ENCODE measurements at regions not wholly inside any gene's neighbourhood (a gene's known extent, or its start where the extent isn't known, plus 50 kb on each side); places are given as distances from the start of the nearest gene placed in this dataset.

DNA sequence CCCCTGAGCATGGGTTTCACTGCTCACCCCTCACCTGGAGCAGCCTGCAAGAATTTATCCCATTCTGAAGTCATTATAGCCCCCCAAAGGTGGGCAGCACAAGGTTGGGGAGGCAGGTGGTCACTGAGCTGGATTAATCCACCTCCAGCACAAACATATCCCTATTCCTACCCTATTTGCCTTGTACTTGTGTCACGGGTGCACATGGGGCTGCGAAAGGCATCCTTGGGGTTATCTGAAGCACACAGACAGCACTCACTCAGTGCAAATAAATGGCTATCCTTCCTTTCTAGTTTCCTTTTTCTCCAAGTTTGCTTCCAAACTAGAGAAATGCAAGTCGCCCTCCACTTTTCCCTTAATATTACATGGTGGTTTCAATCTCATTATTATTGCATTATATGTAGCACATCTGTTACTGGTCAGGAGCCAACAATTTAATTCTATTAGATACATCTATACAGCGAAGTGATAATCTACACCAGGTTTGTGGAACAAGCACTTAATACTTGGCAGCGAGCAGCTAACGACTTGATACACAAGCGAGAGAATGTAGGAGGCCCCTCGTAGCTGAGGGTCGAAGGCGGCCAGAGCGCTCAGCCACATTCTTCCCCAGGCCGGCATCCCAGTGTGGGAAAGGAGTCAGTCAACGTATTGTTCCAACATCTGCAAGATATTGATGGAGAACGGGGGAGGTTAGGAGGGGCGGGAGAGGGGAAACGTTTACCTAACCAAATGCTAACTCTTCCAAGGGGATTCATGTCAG lies 121.3 kb upstream of the HABP2 start:
- ATAC-seq (ENCODE audit: insufficient read depth, low read depth) (no peak), DNase-seq (no peak)
- H3K4me2 ChIP-seq (ENCODE audit: insufficient read depth, low read length): no peak overlapping the region
- H3K4me1 ChIP-seq (ENCODE audit: insufficient read depth, low read length): no peaks in the 10 kb centered on the region
- TF ChIP-seq, protein P1, sequence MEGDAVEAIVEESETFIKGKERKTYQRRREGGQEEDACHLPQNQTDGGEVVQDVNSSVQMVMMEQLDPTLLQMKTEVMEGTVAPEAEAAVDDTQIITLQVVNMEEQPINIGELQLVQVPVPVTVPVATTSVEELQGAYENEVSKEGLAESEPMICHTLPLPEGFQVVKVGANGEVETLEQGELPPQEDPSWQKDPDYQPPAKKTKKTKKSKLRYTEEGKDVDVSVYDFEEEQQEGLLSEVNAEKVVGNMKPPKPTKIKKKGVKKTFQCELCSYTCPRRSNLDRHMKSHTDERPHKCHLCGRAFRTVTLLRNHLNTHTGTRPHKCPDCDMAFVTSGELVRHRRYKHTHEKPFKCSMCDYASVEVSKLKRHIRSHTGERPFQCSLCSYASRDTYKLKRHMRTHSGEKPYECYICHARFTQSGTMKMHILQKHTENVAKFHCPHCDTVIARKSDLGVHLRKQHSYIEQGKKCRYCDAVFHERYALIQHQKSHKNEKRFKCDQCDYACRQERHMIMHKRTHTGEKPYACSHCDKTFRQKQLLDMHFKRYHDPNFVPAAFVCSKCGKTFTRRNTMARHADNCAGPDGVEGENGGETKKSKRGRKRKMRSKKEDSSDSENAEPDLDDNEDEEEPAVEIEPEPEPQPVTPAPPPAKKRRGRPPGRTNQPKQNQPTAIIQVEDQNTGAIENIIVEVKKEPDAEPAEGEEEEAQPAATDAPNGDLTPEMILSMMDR (IDR thresholded peaks at IDR 0.05; ENCODE audit: borderline replicate concordance, extremely low read depth, low read length, poor library complexity, severe bottlenecking): no peak
- TF ChIP-seq EZH2 (IDR thresholded peaks at IDR 0.05; ENCODE audit: borderline replicate concordance, low read depth, low read length, severe bottlenecking): no peak
- H3K9me3 ChIP-seq (ENCODE audit: insufficient read depth, low read length, severe bottlenecking): no peaks in the 10 kb centered on the region
- no peak overlapping the region for H3K4me3 ChIP-seq (ENCODE audit: low read depth in 1 of 2, low read length in 2 of 2)
- no peaks in the 10 kb centered on the region for H4K20me1 ChIP-seq (ENCODE audit: insufficient read depth, low read length)
- H2AFZ ChIP-seq (ENCODE audit: low read depth, low read length): no peak overlapping the region
- no peak overlapping the region for H3K27ac ChIP-seq (ENCODE audit: low read length)
- H3K27me3 ChIP-seq (ENCODE audit: insufficient read depth, low read length, poor library complexity): no peaks in the 10 kb centered on the region
- no peaks in the 10 kb centered on the region for H3K79me2 ChIP-seq (ENCODE audit: insufficient read depth, low read length)
- no peak overlapping the region for H3K9ac ChIP-seq (ENCODE audit: low read depth, low read length)
- no peaks in the 10 kb centered on the region for H3K36me3 ChIP-seq (ENCODE audit: insufficient read depth, low read length)

DNA sequence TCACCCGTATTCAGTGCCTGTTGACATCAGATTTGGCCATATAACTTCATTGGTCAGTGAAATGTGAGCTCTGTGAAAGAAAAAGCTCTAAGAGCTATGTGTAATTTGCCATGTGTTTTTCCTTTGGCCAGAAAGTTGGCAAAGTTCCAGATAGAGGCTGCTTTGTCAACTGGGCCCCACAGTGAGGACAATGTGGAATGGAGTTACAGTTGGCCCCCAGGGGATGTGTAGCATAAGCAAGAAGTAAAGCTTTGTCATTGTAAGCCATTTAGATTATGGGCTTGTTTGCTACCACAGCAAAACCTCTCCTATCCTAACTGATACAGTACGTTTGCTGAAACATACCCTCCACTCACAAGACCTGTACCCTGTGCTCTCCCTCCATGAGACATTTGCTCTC lies 119.1 kb upstream of the HABP2 start:
- H4K20me1 ChIP-seq (ENCODE audit: insufficient read depth, low read length): no peaks in the 10 kb centered on the region
- H3K27me3 ChIP-seq (ENCODE audit: insufficient read depth, low read length, poor library complexity): no peaks in the 10 kb centered on the region
- DNase-seq (no peak), ATAC-seq (ENCODE audit: insufficient read depth, low read depth) (no peak)
- no peaks in the 10 kb centered on the region for H3K79me2 ChIP-seq (ENCODE audit: insufficient read depth, low read length)
- no peak for TF ChIP-seq EZH2 (IDR thresholded peaks at IDR 0.05; ENCODE audit: borderline replicate concordance, low read depth, low read length, severe bottlenecking)
- TF ChIP-seq, protein P1 (IDR thresholded peaks at IDR 0.05; ENCODE audit: borderline replicate concordance, extremely low read depth, low read length, poor library complexity, severe bottlenecking): no peak
- no peak overlapping the region for H2AFZ ChIP-seq (ENCODE audit: low read depth, low read length)
- H3K4me3 ChIP-seq (ENCODE audit: low read depth in 1 of 2, low read length in 2 of 2): no peak overlapping the region
- H3K4me1 ChIP-seq (ENCODE audit: insufficient read depth, low read length): no peaks in the 10 kb centered on the region
- no peak overlapping the region for H3K27ac ChIP-seq (ENCODE audit: low read length)
- no peaks in the 10 kb centered on the region for H3K9me3 ChIP-seq (ENCODE audit: insufficient read depth, low read length, severe bottlenecking)
- no peak overlapping the region for H3K9ac ChIP-seq (ENCODE audit: low read depth, low read length)
- H3K36me3 ChIP-seq (ENCODE audit: insufficient read depth, low read length): no peaks in the 10 kb centered on the region
- H3K4me2 ChIP-seq (ENCODE audit: insufficient read depth, low read length): no peak overlapping the region

DNA sequence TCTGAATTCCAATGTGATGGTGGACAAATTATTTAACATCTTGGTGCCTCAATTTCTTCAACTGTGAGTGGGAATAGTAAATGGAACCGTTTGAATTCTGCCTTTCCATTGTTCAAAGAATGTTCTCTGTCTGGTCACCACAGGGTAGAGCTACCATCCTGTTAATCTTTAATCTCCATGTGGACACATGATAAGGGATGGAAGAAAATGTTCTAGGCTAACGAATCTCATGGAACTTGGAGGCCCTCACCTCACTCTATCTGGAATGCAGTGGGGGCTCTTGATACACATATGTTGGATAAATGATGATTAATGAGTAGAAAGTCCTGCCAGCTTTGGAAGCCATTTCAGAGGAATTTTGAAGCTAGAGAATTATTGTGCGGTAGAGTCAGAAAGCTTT lies 118.5 kb upstream of the HABP2 start:
- TF ChIP-seq EZH2 (IDR thresholded peaks at IDR 0.05; ENCODE audit: borderline replicate concordance, low read depth, low read length, severe bottlenecking): no peak
- TF ChIP-seq, protein P1 (IDR thresholded peaks at IDR 0.05; ENCODE audit: borderline replicate concordance, extremely low read depth, low read length, poor library complexity, severe bottlenecking): no peak
- no peak for ATAC-seq (ENCODE audit: insufficient read depth, low read depth)
- H3K36me3 ChIP-seq (ENCODE audit: insufficient read depth, low read length): no peaks in the 10 kb centered on the region

More for the DNA sequence above, 118.5 kb upstream of the HABP2 start:
- Histone ChIP-seq H4K20me1 (ENCODE audit: insufficient read depth, low read length) (no peaks in the 10 kb centered on the region), H3K9me3 (ENCODE audit: insufficient read depth, low read length, severe bottlenecking) (no peaks in the 10 kb centered on the region), H3K9ac (ENCODE audit: low read depth, low read length) (no peak overlapping the region), H3K4me1 (ENCODE audit: insufficient read depth, low read length) (no peaks in the 10 kb centered on the region), H3K27ac (ENCODE audit: low read length) (no peak overlapping the region), H3K4me3 (ENCODE audit: low read depth in 1 of 2, low read length in 2 of 2) (no peak overlapping the region), H3K79me2 (ENCODE audit: insufficient read depth, low read length) (no peaks in the 10 kb centered on the region), H2AFZ (ENCODE audit: low read depth, low read length) (no peak overlapping the region), H3K27me3 (ENCODE audit: insufficient read depth, low read length, poor library complexity) (peaks cover 2% of the 10 kb centered on the region), H3K4me2 (ENCODE audit: insufficient read depth, low read length) (no peak overlapping the region)
- DNase-seq: no peak
